IMR-90 (cell line): ENCODE measurements at regions not wholly inside any gene's neighbourhood (a gene's known extent, or its start where the extent isn't known, plus 50 kb on each side); places are given as distances from the start of the nearest gene placed in this dataset.
A peak's percentile ranks its signal among the peaks of the same experiment; 100 is the strongest.

Source experiments
- ATAC-seq: fragments of 200-7000 bp; cut with Tn5 transposase; 2 replicates; pipeline ENCODE4 v1.9.1; 2020; ENCODE audit warnings: low read depth, mild to moderate bottlenecking, moderate library complexity
- BruUV-seq: library from RNA; stranded (reverse); fragments of 400-500 nt; replicated peaks from 2 replicates; lab custom pipeline; 2021; lab: Mats Ljungman, UMichigan
- CTCF ChIA-PET: fragments of 300-600 bp; formaldehyde crosslinking; extraction: SDS; loops from one replicate; lab custom pipeline; 2021; ENCODE audit warnings: antibody characterized with exemption; lab: Yijun Ruan, JAX
- POLR2A ChIA-PET: fragments of 300-600 bp; sonication (Branson Sonifier 250); formaldehyde crosslinking; loops from one replicate; lab custom pipeline; 2022; ENCODE audit warnings: antibody characterized with exemption; ENCODE audit not compliant: unreplicated experiment; lab: Charles Lee
- DNase-seq: peaks from one replicate; pipeline ENCODE4 v3.0.0; 2013
- H2AFZ ChIP-seq: replicated peaks from 2 replicates; pipeline ENCODE3; 2013; ENCODE audit warnings: low read length, mild to moderate bottlenecking; ENCODE audit not compliant: poor library complexity
- H2AK5ac ChIP-seq: 2 replicates; pipeline ENCODE4 v1.6.1; 2013; ENCODE audit warnings: low read depth, low read length, inconsistent platforms
- H2AK9ac ChIP-seq: replicated peaks from 2 replicates; pipeline ENCODE3; 2013; ENCODE audit warnings: mild to moderate bottlenecking, low read depth, low read length, moderate library complexity; ENCODE audit not compliant: poor library complexity
- H2BK120ac ChIP-seq: 2 replicates; pipeline ENCODE4 v1.6.1; 2013; ENCODE audit warnings: low read depth, low read length, inconsistent platforms
- H2BK15ac ChIP-seq: 3 replicates; pipeline ENCODE4 v1.6.1; 2013; ENCODE audit warnings: low read depth, low read length, inconsistent platforms
- H2BK20ac ChIP-seq: 2 replicates; pipeline ENCODE4 v1.6.1; 2013; ENCODE audit warnings: low read depth, mild to moderate bottlenecking, inconsistent platforms, low read length, moderate library complexity
- H2BK5ac ChIP-seq: 2 replicates; pipeline ENCODE4 v1.6.1; 2013; ENCODE audit warnings: mild to moderate bottlenecking, low read depth, low read length, inconsistent platforms; ENCODE audit not compliant: poor library complexity, severe bottlenecking
- H3K14ac ChIP-seq: replicated peaks from 2 replicates; pipeline ENCODE4 v1.6.1; 2013; ENCODE audit warnings: low read depth, low read length, inconsistent platforms
- H3K18ac ChIP-seq: 2 replicates; pipeline ENCODE4 v1.6.1; 2013; ENCODE audit warnings: low read depth, low read length, control low read depth
- H3K23ac ChIP-seq: 2 replicates; pipeline ENCODE4 v1.6.1; 2013; ENCODE audit warnings: low read depth, low read length, inconsistent platforms
- H3K27ac ChIP-seq: 2 replicates; pipeline ENCODE4 v1.5.1; 2013; ENCODE audit warnings: mild to moderate bottlenecking, control low read depth, low read length; ENCODE audit not compliant: insufficient read depth
- H3K27me3 ChIP-seq: 2 replicates; pipeline ENCODE4 v1.6.1; 2013; ENCODE audit warnings: low read length; ENCODE audit not compliant: control insufficient read depth, insufficient read depth
- H3K36me3 ChIP-seq: 2 replicates; pipeline ENCODE4 v1.6.1; 2013; ENCODE audit warnings: low read length, mixed read lengths; ENCODE audit not compliant: control insufficient read depth, insufficient read depth
- H3K4ac ChIP-seq: 2 replicates; pipeline ENCODE4 v1.6.1; 2013; ENCODE audit warnings: low read depth, low read length, inconsistent platforms
- H3K4me1 ChIP-seq: 2 replicates; pipeline ENCODE4 v1.6.1; 2013; ENCODE audit warnings: low read length, mixed read lengths; ENCODE audit not compliant: control insufficient read depth, insufficient read depth
- H3K4me2 ChIP-seq: 2 replicates; pipeline ENCODE4 v1.6.1; 2013; ENCODE audit warnings: low read depth, mild to moderate bottlenecking, control low read depth, low read length, moderate library complexity
- H3K4me3 ChIP-seq: 2 replicates; pipeline ENCODE4 v1.5.1; 2013; ENCODE audit warnings: low read depth, mild to moderate bottlenecking, control low read depth, low read length, moderate library complexity; ENCODE audit not compliant: insufficient read depth
- H3K56ac ChIP-seq: 2 replicates; pipeline ENCODE4 v1.6.1; 2013; ENCODE audit warnings: low read length, inconsistent platforms; ENCODE audit not compliant: insufficient read depth; ENCODE audit errors: extremely low read depth
- H3K79me1 ChIP-seq, 2 experiments: 2 replicates each; pipeline ENCODE4 v1.6.1; 2013; ENCODE audit warnings: low read length in 2 of 2, inconsistent platforms in 1 of 2, low read depth in 1 of 2
- H3K9ac ChIP-seq: 2 replicates; pipeline ENCODE4 v1.6.1; 2013; ENCODE audit warnings: low read depth, low read length, control low read depth
- H3K9me1 ChIP-seq: 2 replicates; pipeline ENCODE4 v1.6.1; 2013; ENCODE audit warnings: low read length, inconsistent platforms; ENCODE audit not compliant: insufficient read depth
- H3K9me3 ChIP-seq: 2 replicates; pipeline ENCODE4 v1.6.1; 2013; ENCODE audit warnings: low read length; ENCODE audit not compliant: control insufficient read depth, insufficient read depth
- H4K20me1 ChIP-seq: 2 replicates; pipeline ENCODE4 v1.6.1; 2013; ENCODE audit warnings: low read length, inconsistent platforms; ENCODE audit not compliant: insufficient read depth
- H4K5ac ChIP-seq: 2 replicates; pipeline ENCODE4 v1.6.1; 2013; ENCODE audit warnings: mild to moderate bottlenecking, low read depth, low read length, control low read depth
- H4K8ac ChIP-seq, 2 experiments: 2 replicates each; pipeline ENCODE4 v1.6.1; 2013; ENCODE audit warnings: low read depth in 2 of 2, low read length in 2 of 2, control low read depth in 1 of 2, inconsistent platforms in 1 of 2
- H4K91ac ChIP-seq: 2 replicates; pipeline ENCODE4 v1.6.1; 2013; ENCODE audit warnings: low read depth, low read length, inconsistent platforms; ENCODE audit not compliant: insufficient read depth
- CEBPB ChIP-seq: IDR thresholded peaks from 2 replicates; pipeline ENCODE4 v1.6.1; 2012; ENCODE audit warnings: low read depth, low read length, improper control_type of control experiment
- RFX5 ChIP-seq: IDR thresholded peaks from 2 replicates; pipeline ENCODE4 v1.8.0; 2012; ENCODE audit warnings: low read depth, mild to moderate bottlenecking, low read length, moderate library complexity
- WGBS, 2 experiments: methylation state at CpG; one replicate each; pipeline versions ENCODE4 v1.1.5 to v1.1.7; 2013; ENCODE audit warnings: missing lambda C conversion rate in 2 of 2; ENCODE audit not compliant: insufficient read length in 1 of 2; ENCODE audit errors: extremely low coverage in 2 of 2; 5-methylcytosine and 5-hydroxymethylcytosine counted together
- dilution Hi-C: fragments of 300-500 bp; cut with HindIII; formaldehyde crosslinking; loops from one replicate; pipeline ENCODE4 v1.14.3; 2018; ENCODE audit warnings: low sequenced_read_pairs; ENCODE audit not compliant: unreplicated experiment
- in situ Hi-C: fragments of 300-500 bp; cut with MboI; formaldehyde crosslinking; loops from 3 replicates; pipeline ENCODE4 v1.14.3; 2019; ENCODE audit warnings: low sequenced_read_pairs, inconsistent platforms, mixed read lengths
- intact Hi-C: fragments of 100-400 bp; cut with micrococcal nuclease; formaldehyde crosslinking; loops from 2 replicates; pipeline ENCODE4 v1.10.0; 2022

GRCh38 chr2:4454907-4455306 is 751.5 kb downstream of the DCDC2C start:
- H3K9ac ChIP-seq: no peak overlapping the region
- no peak overlapping the region for H2BK5ac ChIP-seq
- H4K91ac ChIP-seq: no peak overlapping the region
- no peak overlapping the region for H3K4me2 ChIP-seq
- DNase-seq: no peak
- H3K27ac ChIP-seq: no peak overlapping the region
- no peak for TF ChIP-seq RFX5
- TF ChIP-seq CEBPB: peak; percentile 63
- intact Hi-C loops: no loop called here
- no peaks in the 10 kb centered on the region for H4K20me1 ChIP-seq
- no peak overlapping the region for H3K4me3 ChIP-seq
- H3K4ac ChIP-seq: no peak overlapping the region
- CTCF ChIA-PET: no interaction called here
- H2AK9ac ChIP-seq: no peak overlapping the region
- no peak overlapping the region for H4K5ac ChIP-seq
- no peak overlapping the region for H4K8ac ChIP-seq
- H2BK20ac ChIP-seq: no peak overlapping the region
- H3K79me1 ChIP-seq: no peaks in the 10 kb centered on the region
- H3K14ac ChIP-seq: no peak overlapping the region
- H2AFZ ChIP-seq: no peak overlapping the region
- H3K36me3 ChIP-seq: no peaks in the 10 kb centered on the region
- POLR2A ChIA-PET: no interaction called here
- H2BK120ac ChIP-seq: no peak overlapping the region
- H3K27me3 ChIP-seq: no peaks in the 10 kb centered on the region
- H3K4me1 ChIP-seq: no peaks in the 10 kb centered on the region
- H3K18ac ChIP-seq: no peak overlapping the region
- H3K23ac ChIP-seq: no peak overlapping the region
- H2AK5ac ChIP-seq: no peak overlapping the region
- no TSS peak for BruUV-seq
- H2BK15ac ChIP-seq: no peak overlapping the region
- no peaks in the 10 kb centered on the region for H3K9me1 ChIP-seq
- H3K9me3 ChIP-seq: peaks cover 9% of the 10 kb centered on the region; the same call in 1 of the 2 replicates
- in situ Hi-C loops: no loop called here
- no peak for ATAC-seq
- no peak overlapping the region for H3K56ac ChIP-seq
- dilution Hi-C loops: no loop called here
- WGBS, 2 experiments: 100% methylated on average over 2 of the region's 6 CpGs; no CpG with 5 or more reads in 1 of the 2 experiments
